H1 (cell line): ENCODE measurements at regions not wholly inside any gene's neighbourhood (a gene's known extent, or its start where the extent isn't known, plus 50 kb on each side); places are given as distances from the start of the nearest gene placed in this dataset.
"Not testable (repeated sequence)": the region's sequence is repeated elsewhere in the genome, so short reads cannot be mapped to it uniquely, and the experiment has no call there.

Experiments used
- CTCF ChIP-seq, 3 experiments: IDR thresholded peaks; 1 replicate in 2 of 3; 2 replicates in 1 of 3; pipeline versions ENCODE4 v1.5.1 to v1.6.1; 2011; ENCODE audit warnings: low read length in 3 of 3, mild to moderate bottlenecking in 3 of 3, inconsistent platforms in 2 of 3, low read depth in 1 of 3, moderate library complexity in 1 of 3; ENCODE audit not compliant: insufficient read depth in 1 of 3; ENCODE audit errors: control extremely low read depth in 1 of 3
- EGR1 ChIP-seq: IDR thresholded peaks from 2 replicates; pipeline ENCODE4 v1.6.1; 2011; ENCODE audit warnings: low read depth, low read length, borderline replicate concordance
- FOSL1 ChIP-seq: IDR thresholded peaks from 2 replicates; pipeline ENCODE4 v1.6.1; 2011; ENCODE audit warnings: mild to moderate bottlenecking, low read depth, low read length, moderate library complexity; ENCODE audit not compliant: insufficient read depth
- KDM1A ChIP-seq: fragments of 200-600, 300-600 bp; sonication (generic); IDR thresholded peaks from 2 replicates; pipeline ENCODE4 v1.7.1; 2016; ENCODE audit warnings: mild to moderate bottlenecking, low read length, borderline replicate concordance
- MAX ChIP-seq: IDR thresholded peaks from 2 replicates; pipeline ENCODE4 v1.6.1; 2012; ENCODE audit warnings: inconsistent platforms
- NANOG ChIP-seq: IDR thresholded peaks from 2 replicates; pipeline ENCODE4 v1.6.1; 2011; ENCODE audit warnings: low read length, low read depth, mild to moderate bottlenecking, inconsistent platforms; ENCODE audit not compliant: insufficient read depth, poor library complexity, severe bottlenecking
- POLR2A ChIP-seq, 2 experiments: IDR thresholded peaks; 1 replicate in 1 of 2; 2 replicates in 1 of 2; pipeline ENCODE4 v1.6.1; 2011; ENCODE audit warnings: low read depth in 2 of 2, low read length in 2 of 2, mild to moderate bottlenecking in 2 of 2; ENCODE audit errors: control extremely low read depth in 1 of 2
- POLR2AphosphoS5 ChIP-seq: IDR thresholded peaks from 2 replicates; pipeline ENCODE4 v1.6.1; 2011; ENCODE audit warnings: low read depth, low read length

GRCh38 chr6:76959177-76959576 lies 504.1 kb downstream of the HTR1B start:
- not testable (repeated sequence) for TF ChIP-seq POLR2A (IDR thresholded peaks at IDR 0.05; ENCODE audit: control extremely low read depth in 1 of 2, low read depth in 2 of 2, low read length in 2 of 2); KDM1A; NANOG; CTCF (IDR thresholded peaks at IDR 0.05; ENCODE audit: control extremely low read depth in 1 of 3, insufficient read depth in 1 of 3, low read depth in 1 of 3, low read length in 3 of 3); POLR2AphosphoS5; FOSL1; EGR1; MAX
